ENCODE measurements at regions not wholly inside any gene's neighbourhood (a gene's known extent, or its start where the extent isn't known, plus 50 kb on each side); places are given as distances from the start of the nearest gene placed in this dataset.

GRCh38 chr13:76153239-76153638 is 517.1 kb downstream of the LMO7 start:
- TF ChIP-seq EZH2 (IDR thresholded peaks at IDR 0.05; ENCODE audit: insufficient read depth, poor library complexity, severe bottlenecking): no peak
- no peak for TF ChIP-seq EZH2phosphoT487 (IDR thresholded peaks at IDR 0.05; ENCODE audit: insufficient read depth, low read depth)
